ENCODE measurements at regions not wholly inside any gene's neighbourhood (a gene's known extent, or its start where the extent isn't known, plus 50 kb on each side); places are given as distances from the start of the nearest gene placed in this dataset.
"Not testable (repeated sequence)": the region's sequence is repeated elsewhere in the genome, so short reads cannot be mapped to it uniquely, and the experiment has no call there.

- DNase-seq (ENCODE audit: low spot score) = no peak
- no peaks in the 10 kb centered on the region for H3K27me3 Mint-ChIP-seq (ENCODE audit: low read depth)
- no peak overlapping the region for H3K4me3 Mint-ChIP-seq (ENCODE audit: low read depth)
- intact Hi-C loops (cut with micrococcal nuclease) = no loop called here
- H3K36me3 Mint-ChIP-seq (ENCODE audit: low read depth) = no peaks in the 10 kb centered on the region
- peaks cover 11% of the 10 kb centered on the region for H3K9me3 Mint-ChIP-seq
- H3K4me1 Mint-ChIP-seq (ENCODE audit: low read depth) = no peaks in the 10 kb centered on the region
- no peak overlapping the region for H3K27ac Mint-ChIP-seq
Measured at GRCh38 chr4:45502471-45502870, 621.4 kb downstream of the GABRG1 start.

- H3K27me3 Mint-ChIP-seq (ENCODE audit: low read depth) = no peaks in the 10 kb centered on the region
- DNase-seq (ENCODE audit: low spot score) = no peak
- intact Hi-C loops (cut with micrococcal nuclease) = no loop called here
- no peaks in the 10 kb centered on the region for H3K4me1 Mint-ChIP-seq (ENCODE audit: low read depth)
- H3K36me3 Mint-ChIP-seq (ENCODE audit: low read depth) = no peaks in the 10 kb centered on the region
- H3K27ac Mint-ChIP-seq = no peak overlapping the region
- H3K9me3 Mint-ChIP-seq = peaks cover 18% of the 10 kb centered on the region
- no peak overlapping the region for H3K4me3 Mint-ChIP-seq (ENCODE audit: low read depth)
Measured at GRCh38 chr4:45484740-45485139, 639.1 kb downstream of the GABRG1 start.

- intact Hi-C loops (cut with micrococcal nuclease) = no loop called here
- H3K4me3 Mint-ChIP-seq (ENCODE audit: low read depth) = no peak overlapping the region
- DNase-seq (ENCODE audit: low spot score) = no peak
Measured at GRCh38 chr4:45482346-45482745, 641.5 kb downstream of the GABRG1 start.

GRCh38 chr4:45477311-45477733 lies 646.5 kb downstream of the GABRG1 start:
- Mint-ChIP-seq H3K27ac (no peak overlapping the region), H3K36me3 (ENCODE audit: low read depth) (no peaks in the 10 kb centered on the region), H3K9me3 (peaks cover 27% of the 10 kb centered on the region), H3K27me3 (ENCODE audit: low read depth) (no peaks in the 10 kb centered on the region), H3K4me3 (ENCODE audit: low read depth) (no peak overlapping the region), H3K4me1 (ENCODE audit: low read depth) (no peaks in the 10 kb centered on the region)
- intact Hi-C loops (cut with micrococcal nuclease) = no loop called here
- DNase-seq (ENCODE audit: low spot score) = no peak

More at GRCh38 chr4:45482346-45482745, 641.5 kb downstream of the GABRG1 start:
- Mint-ChIP-seq H3K9me3 (peaks cover 22% of the 10 kb centered on the region), H3K36me3 (ENCODE audit: low read depth) (no peaks in the 10 kb centered on the region), H3K27me3 (ENCODE audit: low read depth) (no peaks in the 10 kb centered on the region), H3K27ac (no peak overlapping the region), H3K4me1 (ENCODE audit: low read depth) (no peaks in the 10 kb centered on the region)

GRCh38 chr4:45475548-45475947 lies 648.3 kb downstream of the GABRG1 start:
- Mint-ChIP-seq H3K4me1 (ENCODE audit: low read depth) (no peaks in the 10 kb centered on the region), H3K36me3 (ENCODE audit: low read depth) (no peaks in the 10 kb centered on the region), H3K27me3 (ENCODE audit: low read depth) (no peaks in the 10 kb centered on the region), H3K9me3 (peaks cover 30% of the 10 kb centered on the region), H3K4me3 (ENCODE audit: low read depth) (no peak overlapping the region), H3K27ac (no peak overlapping the region)
- intact Hi-C loops (cut with micrococcal nuclease) = no loop called here
- DNase-seq (ENCODE audit: low spot score) = no peak

GRCh38 chr4:45472490-45472889 lies 651.4 kb downstream of the GABRG1 start:
- intact Hi-C loops (cut with micrococcal nuclease) = no loop called here
- H3K27ac Mint-ChIP-seq = no peak overlapping the region
- H3K27me3 Mint-ChIP-seq (ENCODE audit: low read depth) = no peaks in the 10 kb centered on the region
- DNase-seq (ENCODE audit: low spot score) = no peak
- no peak overlapping the region for H3K4me3 Mint-ChIP-seq (ENCODE audit: low read depth)
- H3K36me3 Mint-ChIP-seq (ENCODE audit: low read depth) = no peaks in the 10 kb centered on the region
- no peaks in the 10 kb centered on the region for H3K4me1 Mint-ChIP-seq (ENCODE audit: low read depth)
- H3K9me3 Mint-ChIP-seq = peaks cover 31% of the 10 kb centered on the region

- H3K27me3 Mint-ChIP-seq (ENCODE audit: low read depth) = no peaks in the 10 kb centered on the region
- H3K36me3 Mint-ChIP-seq (ENCODE audit: low read depth) = no peaks in the 10 kb centered on the region
- no peak overlapping the region for H3K27ac Mint-ChIP-seq
- H3K4me1 Mint-ChIP-seq (ENCODE audit: low read depth) = no peaks in the 10 kb centered on the region
- peaks cover 28% of the 10 kb centered on the region for H3K9me3 Mint-ChIP-seq
- intact Hi-C loops (cut with micrococcal nuclease) = no loop called here
- no peak overlapping the region for H3K4me3 Mint-ChIP-seq (ENCODE audit: low read depth)
- DNase-seq (ENCODE audit: low spot score) = no peak
Measured at GRCh38 chr4:45471335-45471734, 652.5 kb downstream of the GABRG1 start.

- Mint-ChIP-seq H3K9me3 (peaks cover 15% of the 10 kb centered on the region), H3K4me1 (ENCODE audit: low read depth) (no peaks in the 10 kb centered on the region), H3K36me3 (ENCODE audit: low read depth) (no peaks in the 10 kb centered on the region), H3K4me3 (ENCODE audit: low read depth) (no peak overlapping the region), H3K27ac (no peak overlapping the region), H3K27me3 (ENCODE audit: low read depth) (no peaks in the 10 kb centered on the region)
- DNase-seq (ENCODE audit: low spot score) = no peak
- intact Hi-C loops (cut with micrococcal nuclease) = no loop called here
Measured at GRCh38 chr4:45467157-45467556, 656.7 kb downstream of the GABRG1 start.

- H3K27ac Mint-ChIP-seq; H3K4me1 Mint-ChIP-seq (ENCODE audit: low read depth); H3K27me3 Mint-ChIP-seq (ENCODE audit: low read depth); DNase-seq (ENCODE audit: low spot score); H3K9me3 Mint-ChIP-seq; intact Hi-C loops (cut with micrococcal nuclease); H3K36me3 Mint-ChIP-seq (ENCODE audit: low read depth); H3K4me3 Mint-ChIP-seq (ENCODE audit: low read depth): not testable (repeated sequence)
Measured at GRCh38 chr4:45460157-45460556, 663.7 kb downstream of the GABRG1 start.

GRCh38 chr4:45455217-45455616 lies 668.6 kb downstream of the GABRG1 start:
- Mint-ChIP-seq H3K4me1 (ENCODE audit: low read depth) (no peaks in the 10 kb centered on the region), H3K4me3 (ENCODE audit: low read depth) (no peak overlapping the region), H3K27ac (no peak overlapping the region), H3K36me3 (ENCODE audit: low read depth) (no peaks in the 10 kb centered on the region), H3K9me3 (peaks cover 5% of the 10 kb centered on the region), H3K27me3 (ENCODE audit: low read depth) (no peaks in the 10 kb centered on the region)
- no peak for DNase-seq (ENCODE audit: low spot score)
- intact Hi-C loops (cut with micrococcal nuclease) = no loop called here

GRCh38 chr4:45453258-45453853 lies 670.5 kb downstream of the GABRG1 start:
- no peak overlapping the region for H3K4me3 Mint-ChIP-seq (ENCODE audit: low read depth)
- no peaks in the 10 kb centered on the region for H3K36me3 Mint-ChIP-seq (ENCODE audit: low read depth)
- H3K4me1 Mint-ChIP-seq (ENCODE audit: low read depth) = no peaks in the 10 kb centered on the region
- H3K9me3 Mint-ChIP-seq = peaks cover 5% of the 10 kb centered on the region
- DNase-seq (ENCODE audit: low spot score) = no peak
- no peak overlapping the region for H3K27ac Mint-ChIP-seq
- H3K27me3 Mint-ChIP-seq (ENCODE audit: low read depth) = no peaks in the 10 kb centered on the region
- intact Hi-C loops (cut with micrococcal nuclease) = no loop called here

GRCh38 chr4:45442466-45442865 lies 681.4 kb downstream of the GABRG1 start:
- Mint-ChIP-seq H3K36me3 (ENCODE audit: low read depth) (no peaks in the 10 kb centered on the region), H3K27me3 (ENCODE audit: low read depth) (no peaks in the 10 kb centered on the region), H3K4me3 (ENCODE audit: low read depth) (no peak overlapping the region), H3K9me3 (peaks cover 11% of the 10 kb centered on the region), H3K4me1 (ENCODE audit: low read depth) (no peaks in the 10 kb centered on the region), H3K27ac (no peak overlapping the region)
- no peak for DNase-seq (ENCODE audit: low spot score)
- intact Hi-C loops (cut with micrococcal nuclease) = no loop called here

GRCh38 chr4:45438047-45438446 lies 685.8 kb downstream of the GABRG1 start:
- Mint-ChIP-seq H3K27ac (no peak overlapping the region), H3K4me3 (ENCODE audit: low read depth) (no peak overlapping the region), H3K4me1 (ENCODE audit: low read depth) (no peaks in the 10 kb centered on the region), H3K27me3 (ENCODE audit: low read depth) (no peaks in the 10 kb centered on the region), H3K9me3 (peaks cover 12% of the 10 kb centered on the region), H3K36me3 (ENCODE audit: low read depth) (no peaks in the 10 kb centered on the region)
- intact Hi-C loops (cut with micrococcal nuclease) = no loop called here
- DNase-seq (ENCODE audit: low spot score) = no peak

GRCh38 chr4:45437381-45437780 lies 686.5 kb downstream of the GABRG1 start:
- H3K36me3 Mint-ChIP-seq (ENCODE audit: low read depth) = no peaks in the 10 kb centered on the region

More at GRCh38 chr4:45437381-45437780, 686.5 kb downstream of the GABRG1 start:
- Mint-ChIP-seq H3K4me3 (ENCODE audit: low read depth) (no peak overlapping the region), H3K27me3 (ENCODE audit: low read depth) (no peaks in the 10 kb centered on the region), H3K9me3 (peaks cover 12% of the 10 kb centered on the region), H3K4me1 (ENCODE audit: low read depth) (no peaks in the 10 kb centered on the region), H3K27ac (no peak overlapping the region)
- intact Hi-C loops (cut with micrococcal nuclease) = no loop called here
- DNase-seq (ENCODE audit: low spot score) = no peak

Measured in activated T-helper 2 cell treated with anti-CD3 and anti-CD28 coated beads, Interferon-gamma antibody, Interleukin-2, Interleukin-4, amounts not matched to agents 10 μg/mL and 5 μg/mL and 100 μg/mL, durations not matched to agents 14 hours and 24 hours and 36 hours (primary cell).